Liver (tissue), 8 donors: ENCODE measurements at regions not wholly inside any gene's neighbourhood (a gene's known extent, or its start where the extent isn't known, plus 50 kb on each side); places are given as distances from the start of the nearest gene placed in this dataset.

ENCODE experiments used
- DNase-seq: peaks from one replicate; pipeline ENCODE4 v3.0.0-alpha.2; 2017; ENCODE audit warnings: low spot score
- H3K27ac ChIP-seq, 2 donors: one replicate each; pipeline ENCODE4 v1.7.0; 2013; ENCODE audit warnings: inconsistent platforms in 2 of 2, low read length in 2 of 2, control low read depth in 1 of 2, low read depth in 1 of 2, mild to moderate bottlenecking in 1 of 2
- H3K27me3 ChIP-seq, 4 donors: one replicate each; pipeline versions ENCODE4 v1.6.1 to v1.7.0; 2013; ENCODE audit warnings: low read length in 3 of 4, inconsistent platforms in 1 of 4, mild to moderate bottlenecking in 1 of 4, moderate library complexity in 1 of 4; ENCODE audit not compliant: control insufficient read depth in 4 of 4, insufficient read depth in 4 of 4
- H3K36me3 ChIP-seq, 4 donors: one replicate each; pipeline versions ENCODE4 v1.6.1 to v1.7.0; 2013; ENCODE audit warnings: low read length in 3 of 4, mild to moderate bottlenecking in 3 of 4, low read depth in 1 of 4, moderate library complexity in 1 of 4; ENCODE audit not compliant: control insufficient read depth in 4 of 4, insufficient read depth in 3 of 4
- H3K4me1 ChIP-seq, 4 donors: one replicate each; pipeline versions ENCODE4 v1.6.1 to v1.7.0; 2013; ENCODE audit warnings: low read length in 3 of 4, mild to moderate bottlenecking in 3 of 4, moderate library complexity in 1 of 4; ENCODE audit not compliant: control insufficient read depth in 4 of 4, insufficient read depth in 4 of 4
- H3K4me3 ChIP-seq, 3 donors: one replicate each; pipeline versions ENCODE4 v1.6.1 to v1.7.0; 2013; ENCODE audit warnings: low read length in 3 of 3, control low read depth in 1 of 3, low read depth in 1 of 3, mild to moderate bottlenecking in 1 of 3
- H3K9ac ChIP-seq, 2 donors: one replicate each; pipeline ENCODE4 v1.7.0; 2013; ENCODE audit warnings: low read length in 2 of 2, mild to moderate bottlenecking in 2 of 2, moderate library complexity in 2 of 2, control low read depth in 1 of 2, low read depth in 1 of 2
- H3K9me3 ChIP-seq, 4 donors: one replicate each; pipeline versions ENCODE4 v1.6.1 to v1.7.0; 2013; ENCODE audit warnings: low read length in 3 of 4; ENCODE audit not compliant: control insufficient read depth in 4 of 4
- ATF3 ChIP-seq: IDR thresholded peaks from 2 replicates; pipeline ENCODE4 v1.6.1; 2016; ENCODE audit warnings: antibody characterized with exemption
- CTCF ChIP-seq: fragments of 150-350 bp; IDR thresholded peaks from 2 replicates; pipeline ENCODE4 v1.5.1; 2017; ENCODE audit warnings: improper control_type of control experiment, low read depth, low read length; ENCODE audit not compliant: missing input control
- EGR1 ChIP-seq, 2 donors: IDR thresholded peaks; 2 replicates each; pipeline ENCODE4 v1.6.1; 2016 to 2018; ENCODE audit warnings: antibody characterized with exemption in 2 of 2, low read depth in 2 of 2
- FOXA2 ChIP-seq: IDR thresholded peaks from 2 replicates; pipeline ENCODE4 v1.6.1; 2016; ENCODE audit warnings: antibody characterized with exemption
- GABPA ChIP-seq, 2 donors: IDR thresholded peaks in 1 of 2; conservative IDR thresholded peaks in 1 of 2; 2 replicates each; pipeline ENCODE4 v1.6.1; 2016; ENCODE audit warnings: antibody characterized with exemption in 2 of 2, mild to moderate bottlenecking in 1 of 2, moderate library complexity in 1 of 2
- HNF4A ChIP-seq, 2 donors: conservative IDR thresholded peaks; 2 replicates each; pipeline ENCODE4 v1.6.1; 2016; ENCODE audit warnings: antibody characterized with exemption in 2 of 2, mild to moderate bottlenecking in 2 of 2
- HNF4G ChIP-seq: IDR thresholded peaks from 2 replicates; pipeline ENCODE4 v1.6.1; 2016; ENCODE audit warnings: antibody characterized with exemption
- JUND ChIP-seq, 2 donors: IDR thresholded peaks; 2 replicates each; pipeline ENCODE4 v1.6.1; 2016; ENCODE audit warnings: antibody characterized with exemption in 2 of 2
- NR2F2 ChIP-seq: IDR thresholded peaks from 2 replicates; pipeline ENCODE4 v1.6.1; 2016; ENCODE audit warnings: antibody characterized with exemption
- RAD21 ChIP-seq, 2 donors: IDR thresholded peaks; 2 replicates each; pipeline ENCODE4 v1.6.1; 2016; ENCODE audit warnings: antibody characterized with exemption in 2 of 2, mild to moderate bottlenecking in 2 of 2
- RXRA ChIP-seq, 2 donors: IDR thresholded peaks; 2 replicates each; pipeline ENCODE4 v1.6.1; 2017 to 2018; ENCODE audit warnings: antibody characterized with exemption in 2 of 2, mild to moderate bottlenecking in 1 of 2
- SP1 ChIP-seq: IDR thresholded peaks from 2 replicates; pipeline ENCODE4 v1.6.1; 2018; ENCODE audit warnings: antibody characterized with exemption, mild to moderate bottlenecking
- TAF1 ChIP-seq: conservative IDR thresholded peaks from 2 replicates; pipeline ENCODE4 v1.6.1; 2016; ENCODE audit warnings: antibody characterized with exemption, mild to moderate bottlenecking
- ZBTB33 ChIP-seq: IDR thresholded peaks from 2 replicates; pipeline ENCODE4 v1.6.1; 2016; ENCODE audit warnings: antibody characterized with exemption
- WGBS: extraction: QIAGEN DNeasy Blood & Tissue Kit; methylation state at CpG from one replicate; pipeline ENCODE4 v1.1.7; 2013; 5-methylcytosine and 5-hydroxymethylcytosine counted together
- TF ChIP-seq, protein P1 (sequence below): IDR thresholded peaks from 2 replicates; pipeline ENCODE4 v1.6.1; 2016; ENCODE audit warnings: antibody characterized with exemption
- TF ChIP-seq, protein P2 (sequence below): IDR thresholded peaks from 2 replicates; pipeline ENCODE4 v1.6.1; 2016; ENCODE audit warnings: antibody characterized with exemption, mild to moderate bottlenecking
- donor health status: healthy.
- donor health status: healthy.
- donor health status: healthy.
- donor health status: healthy.
- donor health status: healthy.

- Histone ChIP-seq H3K9me3 (no peaks in the 10 kb centered on the region), H3K36me3 (peaks cover 0 to 2% (median under 1%) of the 10 kb centered on the region in 4 donors), H3K27me3 (no peaks in the 10 kb centered on the region), H3K9ac (no peak overlapping the region), H3K4me3 (no peak overlapping the region), H3K4me1 (peaks cover 19 to 60% (median 49%) of the 10 kb centered on the region in 4 donors), H3K27ac (peak overlapping the region; percentile 81 to 88)
- DNase-seq, result no peak
- WGBS, result 91% methylated on average over 3 of the region's 3 CpGs
- no peak for TF ChIP-seq ATF3
- no peak for TF ChIP-seq FOXA2
- no peak for TF ChIP-seq NR2F2
Observed at GRCh38 chr7:130902755-130903357, 168.8 kb upstream of the KLF14 start.

GRCh38 chr7:130903358-130903974 is 169.5 kb upstream of the KLF14 start:
- no peaks in the 10 kb centered on the region for H3K27me3 ChIP-seq
- peaks cover 0 to 2% (median 0%) of the 10 kb centered on the region in 4 donors for H3K36me3 ChIP-seq
- no peaks in the 10 kb centered on the region for H3K9me3 ChIP-seq
- H3K27ac ChIP-seq, result peak overlapping the region; percentile 81 to 88
- H3K4me1 ChIP-seq, result peaks cover 19 to 58% (median 49%) of the 10 kb centered on the region in 4 donors
- TF ChIP-seq RXRA (IDR thresholded peaks at IDR 0.05), result peak in 1 of 2 donors; percentile 36
- no peak for TF ChIP-seq GABPA (IDR thresholded peaks at IDR 0.05 in 1 of 2, conservative IDR thresholded peaks at IDR 0.05 in 1 of 2)
- no peak for TF ChIP-seq RAD21 (IDR thresholded peaks at IDR 0.05)
- no peak for TF ChIP-seq JUND (IDR thresholded peaks at IDR 0.05)
- TF ChIP-seq SP1, result peak; percentile 23
- peak; percentile 31 for TF ChIP-seq NR2F2
- TF ChIP-seq HNF4A (conservative IDR thresholded peaks at IDR 0.05), result no peak
- H3K4me3 ChIP-seq, result no peak overlapping the region
- peak overlapping the region in 1 of 2 donors; percentile 93 for H3K9ac ChIP-seq
- WGBS, result 58% methylated on average over 8 of the region's 8 CpGs
- DNase-seq, result no peak

DNA sequence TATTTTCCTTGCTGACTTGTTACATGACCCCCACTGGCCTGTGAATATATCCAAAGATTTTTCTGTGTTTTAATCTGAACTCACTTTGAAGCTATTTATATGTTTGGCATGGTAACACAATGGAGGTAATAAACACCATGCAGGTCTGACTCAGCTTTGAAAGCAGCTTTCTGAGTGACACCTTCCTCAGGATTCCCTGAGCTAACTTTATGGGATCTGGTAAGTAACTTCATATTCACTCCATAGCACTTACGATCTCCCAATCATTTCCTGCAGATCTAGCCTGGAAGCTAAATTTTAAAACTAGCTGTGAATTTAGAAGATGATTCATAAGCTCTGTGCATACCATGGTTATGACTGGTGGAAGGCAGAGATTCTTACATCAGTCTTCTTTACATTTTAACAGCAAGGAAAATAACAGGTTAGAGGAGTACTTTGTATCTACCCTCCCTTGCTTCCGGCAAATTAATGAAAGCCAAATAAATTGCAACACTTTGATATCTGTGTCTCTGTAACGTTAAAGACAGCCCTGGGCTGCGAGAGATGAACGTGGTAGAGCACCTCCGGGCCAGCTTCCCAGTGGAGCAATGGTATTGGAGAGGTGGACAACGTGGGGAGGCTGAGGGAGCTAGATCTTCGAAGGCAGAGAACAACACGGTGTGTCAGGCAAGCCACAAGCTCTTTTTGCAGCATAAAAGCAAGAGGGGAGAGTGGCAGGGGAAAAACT is 170.2 kb upstream of the KLF14 start:
- DNase-seq, result no peak
- Histone ChIP-seq H3K36me3 (peaks cover 0 to 2% (median 0%) of the 10 kb centered on the region in 4 donors), H3K4me1 (peaks cover 19 to 60% (median 47%) of the 10 kb centered on the region in 4 donors), H3K27ac (peak overlapping the region; percentile 81 to 88), H3K4me3 (no peak overlapping the region), H3K9ac (peak overlapping the region in 1 of 2 donors; percentile 93), H3K9me3 (no peaks in the 10 kb centered on the region), H3K27me3 (no peaks in the 10 kb centered on the region)
- WGBS, result 31% methylated on average over 9 of the region's 9 CpGs
- TF ChIP-seq HNF4A (conservative IDR thresholded peaks at IDR 0.05) (peak; percentile 45 to 79), RXRA (IDR thresholded peaks at IDR 0.05) (peak; percentile 38 to 83), NR2F2 (no peak), ATF3 (no peak), RAD21 (IDR thresholded peaks at IDR 0.05) (peak in 1 of 2 donors; percentile 39), SP1 (peak; percentile 57), ZBTB33 (peak; percentile 57), CTCF (no peak), HNF4G (no peak), GABPA (IDR thresholded peaks at IDR 0.05 in 1 of 2, conservative IDR thresholded peaks at IDR 0.05 in 1 of 2) (peak in 1 of 2 donors; percentile 31), EGR1 (IDR thresholded peaks at IDR 0.05; ENCODE audit: low read depth in 2 of 2) (peak in 1 of 2 donors; percentile 71), TAF1 (peak; percentile 79)
- TF ChIP-seq, protein P1, sequence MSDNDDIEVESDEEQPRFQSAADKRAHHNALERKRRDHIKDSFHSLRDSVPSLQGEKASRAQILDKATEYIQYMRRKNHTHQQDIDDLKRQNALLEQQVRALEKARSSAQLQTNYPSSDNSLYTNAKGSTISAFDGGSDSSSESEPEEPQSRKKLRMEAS, result peak; percentile 90
- TF ChIP-seq, protein P2, sequence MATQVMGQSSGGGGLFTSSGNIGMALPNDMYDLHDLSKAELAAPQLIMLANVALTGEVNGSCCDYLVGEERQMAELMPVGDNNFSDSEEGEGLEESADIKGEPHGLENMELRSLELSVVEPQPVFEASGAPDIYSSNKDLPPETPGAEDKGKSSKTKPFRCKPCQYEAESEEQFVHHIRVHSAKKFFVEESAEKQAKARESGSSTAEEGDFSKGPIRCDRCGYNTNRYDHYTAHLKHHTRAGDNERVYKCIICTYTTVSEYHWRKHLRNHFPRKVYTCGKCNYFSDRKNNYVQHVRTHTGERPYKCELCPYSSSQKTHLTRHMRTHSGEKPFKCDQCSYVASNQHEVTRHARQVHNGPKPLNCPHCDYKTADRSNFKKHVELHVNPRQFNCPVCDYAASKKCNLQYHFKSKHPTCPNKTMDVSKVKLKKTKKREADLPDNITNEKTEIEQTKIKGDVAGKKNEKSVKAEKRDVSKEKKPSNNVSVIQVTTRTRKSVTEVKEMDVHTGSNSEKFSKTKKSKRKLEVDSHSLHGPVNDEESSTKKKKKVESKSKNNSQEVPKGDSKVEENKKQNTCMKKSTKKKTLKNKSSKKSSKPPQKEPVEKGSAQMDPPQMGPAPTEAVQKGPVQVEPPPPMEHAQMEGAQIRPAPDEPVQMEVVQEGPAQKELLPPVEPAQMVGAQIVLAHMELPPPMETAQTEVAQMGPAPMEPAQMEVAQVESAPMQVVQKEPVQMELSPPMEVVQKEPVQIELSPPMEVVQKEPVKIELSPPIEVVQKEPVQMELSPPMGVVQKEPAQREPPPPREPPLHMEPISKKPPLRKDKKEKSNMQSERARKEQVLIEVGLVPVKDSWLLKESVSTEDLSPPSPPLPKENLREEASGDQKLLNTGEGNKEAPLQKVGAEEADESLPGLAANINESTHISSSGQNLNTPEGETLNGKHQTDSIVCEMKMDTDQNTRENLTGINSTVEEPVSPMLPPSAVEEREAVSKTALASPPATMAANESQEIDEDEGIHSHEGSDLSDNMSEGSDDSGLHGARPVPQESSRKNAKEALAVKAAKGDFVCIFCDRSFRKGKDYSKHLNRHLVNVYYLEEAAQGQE, result peak; percentile 40
